ENCODE measurements at regions not wholly inside any gene's neighbourhood (a gene's known extent, or its start where the extent isn't known, plus 50 kb on each side); places are given as distances from the start of the nearest gene placed in this dataset.

- no peak overlapping the region for H3K4me3 ChIP-seq (ENCODE audit: control insufficient read depth, low read depth, low read length)
- TF ChIP-seq, protein P1, sequence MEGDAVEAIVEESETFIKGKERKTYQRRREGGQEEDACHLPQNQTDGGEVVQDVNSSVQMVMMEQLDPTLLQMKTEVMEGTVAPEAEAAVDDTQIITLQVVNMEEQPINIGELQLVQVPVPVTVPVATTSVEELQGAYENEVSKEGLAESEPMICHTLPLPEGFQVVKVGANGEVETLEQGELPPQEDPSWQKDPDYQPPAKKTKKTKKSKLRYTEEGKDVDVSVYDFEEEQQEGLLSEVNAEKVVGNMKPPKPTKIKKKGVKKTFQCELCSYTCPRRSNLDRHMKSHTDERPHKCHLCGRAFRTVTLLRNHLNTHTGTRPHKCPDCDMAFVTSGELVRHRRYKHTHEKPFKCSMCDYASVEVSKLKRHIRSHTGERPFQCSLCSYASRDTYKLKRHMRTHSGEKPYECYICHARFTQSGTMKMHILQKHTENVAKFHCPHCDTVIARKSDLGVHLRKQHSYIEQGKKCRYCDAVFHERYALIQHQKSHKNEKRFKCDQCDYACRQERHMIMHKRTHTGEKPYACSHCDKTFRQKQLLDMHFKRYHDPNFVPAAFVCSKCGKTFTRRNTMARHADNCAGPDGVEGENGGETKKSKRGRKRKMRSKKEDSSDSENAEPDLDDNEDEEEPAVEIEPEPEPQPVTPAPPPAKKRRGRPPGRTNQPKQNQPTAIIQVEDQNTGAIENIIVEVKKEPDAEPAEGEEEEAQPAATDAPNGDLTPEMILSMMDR (IDR thresholded peaks at IDR 0.05; ENCODE audit: control insufficient read depth, insufficient read depth, low read depth, low read length, missing control alignments) = no peak
- no peak for DNase-seq (ENCODE audit: low read depth)
Observed at GRCh38 chr7:18306696-18307095, 188.9 kb upstream of the HDAC9 start.

GRCh38 chr7:18308938-18309337 is 186.6 kb upstream of the HDAC9 start:
- no peak for DNase-seq (ENCODE audit: low read depth)
- TF ChIP-seq, protein P1 (IDR thresholded peaks at IDR 0.05; ENCODE audit: control insufficient read depth, insufficient read depth, low read depth, low read length, missing control alignments) = no peak

DNA sequence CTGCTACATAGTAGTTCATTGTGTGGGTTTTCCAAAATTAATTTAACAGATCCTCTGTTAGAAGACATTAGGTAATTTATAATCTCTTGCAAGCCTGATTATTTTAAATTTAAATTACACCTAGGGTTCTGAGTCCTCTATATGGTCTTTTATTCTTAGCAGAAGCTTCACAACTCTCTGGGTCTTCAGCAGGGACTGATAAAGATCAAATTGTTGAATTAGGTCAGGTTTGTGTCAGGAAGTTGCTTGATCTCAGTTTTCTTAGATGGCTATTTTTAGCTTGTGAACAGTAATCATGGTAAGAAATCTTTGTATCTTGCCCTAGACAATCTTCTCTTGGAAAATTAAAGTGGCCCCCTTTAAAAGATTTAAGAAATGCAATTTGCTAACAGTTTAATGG is 183.1 kb upstream of the HDAC9 start:
- DNase-seq (ENCODE audit: low read depth) = no peak
- TF ChIP-seq, protein P1 (IDR thresholded peaks at IDR 0.05; ENCODE audit: control insufficient read depth, insufficient read depth, low read depth, low read length, missing control alignments) = no peak
- no peak overlapping the region for H3K4me3 ChIP-seq (ENCODE audit: control insufficient read depth, low read depth, low read length)

More at GRCh38 chr7:18308938-18309337, 186.6 kb upstream of the HDAC9 start:
- no peak overlapping the region for H3K4me3 ChIP-seq (ENCODE audit: control insufficient read depth, low read depth, low read length)

DNA sequence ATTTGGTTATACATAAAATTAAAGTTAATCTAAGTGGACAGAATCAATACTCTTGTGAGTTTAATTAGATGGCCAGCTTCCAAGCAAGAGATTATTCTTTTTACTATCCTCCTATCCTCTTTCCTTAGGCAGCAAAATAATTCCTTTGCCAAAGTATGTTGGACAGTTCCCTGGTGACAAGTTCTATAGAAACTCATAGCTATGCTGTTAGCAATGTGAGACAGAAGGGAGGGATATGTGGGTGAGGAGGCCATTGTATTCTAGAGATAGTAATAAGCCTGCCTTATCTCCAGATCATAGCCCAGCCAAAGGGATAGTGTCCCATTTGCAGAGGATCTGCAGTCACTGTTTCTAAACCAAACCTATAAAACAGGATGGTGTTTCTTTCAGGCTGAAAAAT is 181.6 kb upstream of the HDAC9 start:
- TF ChIP-seq, protein P1 (IDR thresholded peaks at IDR 0.05; ENCODE audit: control insufficient read depth, insufficient read depth, low read depth, low read length, missing control alignments) = no peak
- no peak for DNase-seq (ENCODE audit: low read depth)
- no peak overlapping the region for H3K4me3 ChIP-seq (ENCODE audit: control insufficient read depth, low read depth, low read length)

- TF ChIP-seq, protein P1 (IDR thresholded peaks at IDR 0.05; ENCODE audit: control insufficient read depth, insufficient read depth, low read depth, low read length, missing control alignments) = no peak
- H3K4me3 ChIP-seq (ENCODE audit: control insufficient read depth, low read depth, low read length) = no peak overlapping the region
- no peak for DNase-seq (ENCODE audit: low read depth)
Observed at GRCh38 chr7:18315241-18315640, 180.3 kb upstream of the HDAC9 start.

- H3K4me3 ChIP-seq (ENCODE audit: control insufficient read depth, low read depth, low read length) = no peak overlapping the region
- TF ChIP-seq, protein P1 (IDR thresholded peaks at IDR 0.05; ENCODE audit: control insufficient read depth, insufficient read depth, low read depth, low read length, missing control alignments) = no peak
- no peak for DNase-seq (ENCODE audit: low read depth)
Observed at GRCh38 chr7:18317941-18318340, 177.6 kb upstream of the HDAC9 start.

GRCh38 chr7:18320422-18320821 is 175.1 kb upstream of the HDAC9 start:
- no peak overlapping the region for H3K4me3 ChIP-seq (ENCODE audit: control insufficient read depth, low read depth, low read length)
- TF ChIP-seq, protein P1 (IDR thresholded peaks at IDR 0.05; ENCODE audit: control insufficient read depth, insufficient read depth, low read depth, low read length, missing control alignments) = no peak
- DNase-seq (ENCODE audit: low read depth) = no peak

All from AG09309 (cell line).